ENCODE measurements at regions not wholly inside any gene's neighbourhood (a gene's known extent, or its start where the extent isn't known, plus 50 kb on each side); places are given as distances from the start of the nearest gene placed in this dataset.

- no peak for TF ChIP-seq CTCF (IDR thresholded peaks at IDR 0.05; ENCODE audit: low read depth, low read length, missing control alignments)
- H3K4me3 ChIP-seq (replicated peaks; ENCODE audit: low read depth, low read length): no peak overlapping the region
- no peak for DNase-seq (ENCODE audit: extremely low read depth, low read depth)
Observed at GRCh38 chr18:65567372-65567771, 183.4 kb upstream of the CDH7 start.

- no peak for TF ChIP-seq CTCF (IDR thresholded peaks at IDR 0.05; ENCODE audit: low read depth, low read length, missing control alignments)
- DNase-seq (ENCODE audit: extremely low read depth, low read depth): no peak
- H3K4me3 ChIP-seq (replicated peaks; ENCODE audit: low read depth, low read length): no peak overlapping the region
Observed at GRCh38 chr18:65548316-65548715, 202.5 kb upstream of the CDH7 start.

- TF ChIP-seq CTCF (IDR thresholded peaks at IDR 0.05; ENCODE audit: low read depth, low read length, missing control alignments): no peak
- DNase-seq (ENCODE audit: extremely low read depth, low read depth): no peak
- H3K4me3 ChIP-seq (replicated peaks; ENCODE audit: low read depth, low read length): no peak overlapping the region
Observed at GRCh38 chr18:65547046-65547445, 203.8 kb upstream of the CDH7 start.

- TF ChIP-seq CTCF (IDR thresholded peaks at IDR 0.05; ENCODE audit: low read depth, low read length, missing control alignments): no peak
- no peak for DNase-seq (ENCODE audit: extremely low read depth, low read depth)
- H3K4me3 ChIP-seq (replicated peaks; ENCODE audit: low read depth, low read length): no peak overlapping the region
Observed at GRCh38 chr18:65544701-65545100, 206.1 kb upstream of the CDH7 start.

GRCh38 chr18:65527879-65528633 lies 222.8 kb upstream of the CDH7 start:
- no peak overlapping the region for H3K4me3 ChIP-seq (replicated peaks; ENCODE audit: low read depth, low read length)
- DNase-seq (ENCODE audit: extremely low read depth, low read depth): no peak

GRCh38 chr18:65526099-65526498 lies 224.7 kb upstream of the CDH7 start:
- H3K4me3 ChIP-seq (replicated peaks; ENCODE audit: low read depth, low read length): no peak overlapping the region
- DNase-seq (ENCODE audit: extremely low read depth, low read depth): no peak
- TF ChIP-seq CTCF (IDR thresholded peaks at IDR 0.05; ENCODE audit: low read depth, low read length, missing control alignments): no peak

More at GRCh38 chr18:65527879-65528633, 222.8 kb upstream of the CDH7 start:
- no peak for TF ChIP-seq CTCF (IDR thresholded peaks at IDR 0.05; ENCODE audit: low read depth, low read length, missing control alignments)

GRCh38 chr18:65523461-65523860 lies 227.4 kb upstream of the CDH7 start:
- no peak for DNase-seq (ENCODE audit: extremely low read depth, low read depth)
- TF ChIP-seq CTCF (IDR thresholded peaks at IDR 0.05; ENCODE audit: low read depth, low read length, missing control alignments): no peak
- H3K4me3 ChIP-seq (replicated peaks; ENCODE audit: low read depth, low read length): no peak overlapping the region
